NOMO-1 treated with DMSO at 0.1 percent for 48 hours (cell line): ENCODE measurements at regions not wholly inside any gene's neighbourhood (a gene's known extent, or its start where the extent isn't known, plus 50 kb on each side); places are given as distances from the start of the nearest gene placed in this dataset.

ENCODE experiments used
- DNase-seq: peaks from one replicate; lab custom pipeline; 2025; ENCODE audit not compliant: unreplicated experiment; lab: John Stamatoyannopoulos, UW

DNA sequence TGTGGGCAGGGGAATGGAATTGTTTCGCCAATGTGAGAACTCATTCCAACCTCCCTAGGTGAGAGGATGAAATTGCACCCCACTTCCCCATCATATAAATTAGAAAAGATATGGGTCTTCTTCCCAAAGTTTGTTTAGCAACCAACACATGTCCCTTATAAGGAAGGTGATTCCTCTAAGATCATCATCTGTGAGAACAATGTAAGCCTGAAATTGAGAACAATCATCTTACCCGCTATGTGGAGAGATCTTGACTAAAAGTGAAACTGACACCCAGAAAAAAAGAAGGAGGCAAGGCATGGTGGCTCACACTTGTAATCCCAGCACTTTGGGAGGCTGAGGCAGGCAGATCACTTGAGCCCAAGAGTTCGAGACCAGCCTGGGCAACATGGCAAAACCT lies 173.2 kb upstream of the HMGA2 start:
- DNase-seq, result no peak

DNA sequence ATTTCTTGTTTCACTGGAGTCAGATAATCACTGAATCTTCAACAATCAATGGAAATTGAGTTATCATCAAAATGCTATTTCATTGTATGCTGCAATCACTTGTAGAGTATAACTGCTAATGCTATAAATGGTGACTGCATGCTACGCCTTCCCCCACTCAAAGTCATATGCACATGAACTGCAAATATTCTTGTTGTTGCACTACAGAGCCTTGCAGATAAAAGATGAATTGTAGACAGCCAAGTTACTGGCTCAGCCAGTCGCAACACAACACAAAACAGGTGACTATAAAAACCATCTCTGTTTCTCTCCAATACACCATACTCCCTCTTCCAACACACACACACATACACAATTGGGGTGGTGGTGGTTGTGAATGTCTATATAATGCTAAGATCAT lies 171.0 kb upstream of the HMGA2 start:
- no peak for DNase-seq

DNA sequence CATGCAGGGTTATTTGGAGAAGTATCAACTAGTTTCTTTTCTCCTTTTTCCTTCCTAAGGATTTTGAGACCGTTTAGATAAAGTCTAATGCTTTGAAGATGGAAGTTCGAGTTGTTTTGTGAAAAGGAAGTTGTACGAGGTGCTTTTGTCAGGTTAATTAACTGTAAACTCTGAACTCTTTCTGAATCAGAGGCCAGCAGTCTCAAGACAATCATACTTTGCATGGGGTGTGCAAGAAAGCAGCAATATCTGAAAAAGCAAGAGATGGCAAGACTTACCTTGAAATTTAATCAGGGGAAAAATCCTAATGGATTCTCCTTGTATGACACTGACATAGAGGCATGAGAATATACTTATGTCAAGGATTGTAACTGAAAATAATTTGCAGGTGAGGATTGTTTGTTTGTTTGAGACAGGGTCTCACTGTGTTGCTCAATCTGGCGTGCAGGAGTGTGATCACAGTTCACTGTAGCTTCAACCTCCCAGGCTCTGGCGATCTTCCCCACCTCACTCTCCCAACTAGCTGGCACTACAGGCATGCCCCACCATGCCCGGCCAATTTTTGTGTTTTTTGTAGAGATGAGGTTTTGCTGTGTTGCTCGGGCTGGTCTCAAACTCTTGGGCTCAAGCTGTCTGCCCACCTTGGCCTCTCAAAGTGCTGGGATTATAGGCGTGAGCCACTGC lies 170.2 kb upstream of the HMGA2 start:
- peak; percentile 66 for DNase-seq

DNA sequence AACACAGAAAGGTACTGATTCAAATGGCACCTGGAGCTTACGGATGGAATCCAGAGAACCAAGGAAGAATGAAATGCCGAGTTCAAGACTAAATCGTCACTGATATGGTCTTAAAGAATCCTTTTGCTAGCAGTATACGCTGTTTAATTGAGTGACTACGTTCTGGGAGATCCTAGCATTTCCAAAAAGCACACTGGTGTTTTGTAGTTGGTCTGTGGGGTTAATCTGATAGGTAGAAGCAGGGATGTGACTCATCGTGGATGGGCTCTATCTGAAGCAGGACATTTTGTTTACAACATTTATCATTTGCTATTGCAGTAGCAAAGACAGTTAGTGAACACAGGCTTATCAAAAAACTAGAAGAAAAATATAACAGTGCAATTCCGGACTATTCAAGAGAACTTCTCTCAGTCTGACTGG lies 169.2 kb upstream of the HMGA2 start:
- no peak for DNase-seq

DNA sequence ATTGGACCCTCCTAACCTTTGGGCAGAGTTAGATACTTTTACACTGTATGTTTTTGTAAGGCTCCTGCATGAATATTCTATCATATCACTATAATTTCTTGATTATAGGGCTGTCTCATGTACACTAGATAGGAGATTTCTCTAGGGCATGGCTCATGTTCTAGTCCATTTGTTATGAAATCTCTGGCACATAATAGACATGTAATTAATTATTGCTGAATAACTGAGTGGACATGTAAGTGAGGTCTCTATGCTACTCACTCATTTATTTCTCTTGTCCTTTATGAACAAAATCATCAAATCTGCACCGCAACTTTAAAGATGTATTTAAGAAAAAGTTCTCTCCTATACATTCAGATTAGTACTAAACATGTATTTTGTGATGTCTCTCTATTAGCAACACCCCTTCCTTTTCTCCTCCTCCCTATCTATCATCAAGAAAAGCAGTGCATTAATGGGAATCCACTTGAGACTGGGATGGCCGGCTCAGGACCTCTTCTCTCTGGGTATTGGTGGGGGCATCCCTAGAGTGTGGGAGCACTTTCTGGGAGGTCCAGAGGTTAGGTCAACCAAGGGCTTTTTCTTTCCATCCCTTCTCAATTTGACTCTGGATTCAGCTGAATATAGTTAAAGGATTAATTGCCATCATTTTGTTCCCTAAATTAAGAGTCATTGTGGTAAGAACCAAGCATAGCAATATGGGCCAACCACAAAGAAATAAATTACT lies 168.0 kb upstream of the HMGA2 start:
- no peak for DNase-seq

DNA sequence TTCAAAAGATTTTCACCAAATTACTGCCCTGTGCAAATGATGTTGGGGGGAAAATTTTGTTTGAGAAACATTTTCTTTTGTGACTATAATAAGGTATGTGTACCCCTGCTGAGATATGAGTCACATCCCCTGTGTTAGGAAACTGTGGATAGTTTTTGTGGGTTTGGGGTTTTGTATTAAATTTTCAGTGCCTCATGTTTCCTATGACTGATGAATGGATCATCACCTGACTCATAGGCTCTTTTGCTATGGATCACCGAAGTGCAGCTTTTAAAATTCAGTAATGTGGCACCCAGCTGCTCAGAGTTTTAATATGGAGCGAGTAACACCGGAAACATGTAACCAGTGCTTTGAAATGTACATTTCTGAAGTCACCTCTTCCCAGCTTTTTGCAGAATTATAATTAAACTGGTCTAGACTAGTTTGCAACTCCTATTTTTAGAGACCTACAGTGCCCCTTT lies 167.4 kb upstream of the HMGA2 start:
- peak; percentile 95 for DNase-seq

DNA sequence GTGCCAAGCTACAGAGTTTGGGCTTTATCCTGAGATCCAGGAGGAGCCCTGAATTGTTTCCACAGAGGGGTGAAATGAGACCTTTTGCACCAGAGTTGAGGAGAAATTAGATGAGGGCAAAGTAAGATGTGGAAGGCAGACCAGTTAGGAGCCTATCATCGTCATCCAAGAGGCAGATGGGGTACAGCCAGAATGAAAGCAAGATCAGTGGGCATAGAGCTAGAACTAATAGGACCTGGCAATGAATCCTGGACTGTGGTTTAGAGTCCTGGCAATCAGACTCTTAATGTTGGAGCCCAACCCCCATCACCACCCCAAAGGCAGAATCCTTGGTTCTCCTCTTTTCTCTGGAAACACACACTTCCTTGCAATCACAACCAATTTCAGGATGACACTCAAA lies 166.6 kb upstream of the HMGA2 start:
- no peak for DNase-seq

DNA sequence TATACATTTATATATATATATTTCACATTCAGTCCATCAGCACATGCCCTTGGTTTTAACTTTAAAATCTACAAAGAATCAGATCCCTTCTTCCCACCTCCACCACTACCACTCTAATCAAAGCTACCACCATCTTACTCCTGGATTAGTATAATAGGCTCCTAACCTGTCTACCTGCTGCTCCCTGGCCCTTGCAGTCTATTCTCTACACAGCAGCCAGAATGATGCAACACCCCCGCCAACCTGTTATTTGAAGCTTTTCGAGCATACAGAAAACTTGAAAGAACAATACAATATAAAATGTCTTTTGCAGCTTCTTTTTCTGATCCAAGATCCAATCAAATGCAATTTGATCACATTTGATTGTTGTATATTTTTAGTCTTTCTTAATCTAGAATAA lies 165.9 kb upstream of the HMGA2 start:
- DNase-seq, result no peak

DNA sequence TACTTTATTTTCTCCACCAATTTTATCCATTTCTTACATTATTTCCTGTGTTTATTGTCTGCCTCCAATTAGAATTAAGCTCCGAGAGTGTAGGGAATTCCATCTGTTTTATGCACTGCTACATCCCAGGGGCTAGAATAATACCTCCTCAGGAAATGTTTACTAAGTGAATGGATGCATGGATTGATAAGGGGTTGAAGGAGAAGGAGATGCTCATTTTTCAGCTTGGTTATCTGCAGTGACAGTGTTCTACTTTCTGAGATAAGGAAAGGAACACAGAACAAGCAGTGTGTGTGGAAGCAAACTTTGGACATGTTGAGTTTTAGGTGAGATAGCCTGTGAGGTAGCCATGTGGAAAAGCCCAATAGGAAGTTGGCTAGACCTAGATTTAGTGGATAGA lies 164.6 kb upstream of the HMGA2 start:
- no peak for DNase-seq

DNA sequence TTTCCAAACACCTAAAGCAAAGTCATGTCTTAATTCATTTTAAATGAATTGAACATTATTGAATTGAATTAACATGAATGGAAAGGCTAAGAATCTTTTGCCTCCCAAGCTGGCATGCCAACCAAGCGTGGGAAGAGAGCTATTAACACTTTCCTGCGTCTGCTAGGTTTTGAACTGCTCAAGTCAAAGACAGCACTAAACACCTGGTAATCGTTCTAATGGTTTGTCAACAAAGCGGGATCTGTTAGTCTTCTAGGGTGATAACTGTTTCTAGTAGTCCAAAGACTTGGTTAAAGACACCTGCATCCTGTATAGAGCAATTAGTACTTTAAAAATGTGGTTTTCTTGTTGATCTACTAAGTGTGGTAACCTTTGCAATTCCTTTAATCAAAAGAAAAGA lies 164.2 kb upstream of the HMGA2 start:
- no peak for DNase-seq

DNA sequence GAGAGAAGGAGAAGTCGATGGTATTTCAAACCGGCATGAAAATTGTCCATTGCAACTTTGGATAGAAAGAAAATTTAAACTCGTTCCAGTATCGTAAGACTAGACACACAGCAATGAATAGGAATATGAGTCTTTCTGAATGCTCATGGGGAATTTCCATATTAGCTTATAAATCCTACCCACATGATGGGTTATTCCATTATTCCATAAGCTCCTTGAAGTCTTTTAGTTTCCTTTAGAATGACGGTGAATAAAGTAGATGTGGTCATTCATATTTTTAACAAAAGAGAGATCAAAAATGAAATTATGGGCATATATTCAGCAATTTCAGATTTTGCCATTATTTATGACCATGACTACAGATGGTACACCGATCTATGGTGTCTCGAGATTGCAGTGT lies 163.4 kb upstream of the HMGA2 start:
- no peak for DNase-seq

DNA sequence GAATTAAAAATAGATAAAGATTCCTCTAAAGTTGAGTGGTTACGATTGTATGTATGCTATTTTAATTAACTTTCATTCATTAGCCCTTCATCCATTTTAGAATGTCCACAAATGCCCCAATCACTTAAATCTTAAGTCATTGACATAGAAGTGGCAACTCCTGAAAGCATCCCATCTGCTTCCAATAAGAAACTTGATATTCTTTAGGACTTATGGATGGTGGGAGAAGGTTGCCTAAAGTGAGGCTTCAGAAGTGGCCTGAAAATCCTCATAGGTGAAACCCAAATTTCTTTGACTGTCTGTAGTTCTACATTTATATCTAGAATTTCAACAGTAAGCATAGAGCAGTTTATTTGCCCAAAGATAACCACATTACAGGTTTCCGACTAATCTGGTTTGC lies 161.7 kb upstream of the HMGA2 start:
- DNase-seq, result no peak

DNA sequence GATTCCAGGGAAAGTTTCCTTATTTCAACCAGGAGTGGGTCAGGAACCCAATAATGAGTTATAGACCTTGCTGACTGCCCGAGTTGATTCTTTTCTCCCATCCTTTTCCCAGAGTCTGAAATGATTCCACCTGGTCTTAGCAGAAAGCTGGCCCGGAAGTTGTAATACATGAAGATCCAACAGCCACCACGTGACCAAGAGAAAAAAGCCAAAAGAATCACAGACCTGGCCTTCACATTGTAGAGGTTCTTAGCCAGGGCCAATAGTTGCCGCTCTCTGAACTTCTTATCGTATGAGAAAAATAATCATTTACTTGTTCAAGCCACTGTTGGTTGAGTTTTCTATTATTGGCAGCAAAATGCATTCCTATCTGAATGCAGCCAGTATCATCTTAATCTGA lies 161.2 kb upstream of the HMGA2 start:
- DNase-seq, result no peak

DNA sequence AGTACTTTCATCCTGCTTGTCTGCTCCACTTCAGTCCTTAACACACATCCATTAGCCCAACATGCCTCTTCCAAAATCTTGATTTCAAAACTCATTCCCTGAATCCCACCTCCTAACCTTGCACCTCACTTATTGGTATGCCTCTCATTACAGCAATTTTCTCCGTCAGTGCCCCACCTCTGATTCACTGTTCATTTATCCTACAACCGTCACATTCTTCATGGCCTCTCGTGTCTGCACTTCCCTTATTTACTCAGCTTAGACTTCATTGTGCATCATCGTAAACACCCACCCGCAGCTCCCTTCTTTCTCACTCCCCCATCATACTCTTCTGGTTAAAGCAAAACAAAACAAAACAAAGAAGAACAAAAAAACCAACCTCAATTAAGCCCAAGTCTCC lies 160.6 kb upstream of the HMGA2 start:
- DNase-seq, result no peak

DNA sequence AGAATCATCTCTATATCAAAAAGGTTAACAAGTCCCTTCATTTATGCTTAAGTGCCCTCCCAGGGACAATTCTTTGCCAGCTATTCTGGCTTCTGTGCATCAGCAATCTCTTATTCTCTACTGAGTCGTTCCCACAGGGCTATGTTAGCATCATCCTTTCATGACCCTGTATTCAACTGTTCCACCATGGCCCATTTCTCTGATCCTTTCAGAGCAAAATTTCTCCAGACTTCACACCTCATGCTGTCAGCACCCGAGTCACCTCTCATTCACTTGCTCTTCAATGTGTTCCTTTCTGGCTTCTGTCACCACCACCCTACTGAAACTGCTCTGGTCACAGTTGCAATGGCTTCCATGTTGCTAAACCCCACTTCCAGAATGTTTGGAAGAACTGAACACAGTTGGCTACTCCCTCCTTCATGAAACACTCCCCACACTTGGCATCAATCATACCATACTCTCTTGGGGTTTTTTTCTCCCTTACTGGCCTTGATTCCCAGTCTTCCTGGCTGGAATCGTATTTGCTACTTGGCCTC lies 159.5 kb upstream of the HMGA2 start:
- DNase-seq, result no peak

DNA sequence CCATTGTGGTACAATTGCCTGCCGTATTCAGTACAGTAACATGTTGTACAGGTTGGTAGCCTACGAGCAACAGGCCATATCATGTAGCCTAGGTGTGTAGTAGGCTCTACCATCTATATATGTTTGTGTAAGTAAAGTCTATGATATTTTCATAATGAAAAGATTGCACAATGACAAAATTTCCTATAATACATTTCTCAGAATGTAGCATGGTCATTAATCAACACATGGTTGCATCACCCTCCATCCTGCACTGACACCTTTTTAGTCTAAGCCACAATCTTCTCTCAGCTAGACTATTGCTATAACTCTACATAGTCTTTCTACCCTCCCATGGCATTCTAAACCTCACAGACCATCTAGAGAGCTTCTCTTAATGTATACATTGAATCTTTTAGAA lies 158.5 kb upstream of the HMGA2 start:
- DNase-seq, result peak; percentile 34

DNA sequence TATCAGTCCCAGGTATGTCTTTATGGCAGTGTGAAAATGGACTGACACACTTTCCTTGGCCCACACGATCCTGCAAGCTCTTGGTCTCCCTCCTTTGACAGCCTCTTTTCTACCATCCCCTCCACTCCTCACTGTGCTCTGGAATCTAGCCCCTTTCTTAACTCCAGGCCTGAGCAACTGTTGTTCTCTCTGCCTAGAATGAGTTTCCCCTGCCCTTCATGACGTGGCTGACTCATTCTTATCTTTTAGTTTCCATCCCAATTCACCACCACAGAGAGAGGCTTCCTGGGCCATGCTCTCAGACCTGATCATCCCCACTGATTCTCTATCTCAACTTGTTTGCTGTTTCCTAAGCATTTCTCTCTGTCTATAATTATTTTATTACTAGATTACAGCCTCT lies 157.4 kb upstream of the HMGA2 start:
- DNase-seq, result no peak

DNA sequence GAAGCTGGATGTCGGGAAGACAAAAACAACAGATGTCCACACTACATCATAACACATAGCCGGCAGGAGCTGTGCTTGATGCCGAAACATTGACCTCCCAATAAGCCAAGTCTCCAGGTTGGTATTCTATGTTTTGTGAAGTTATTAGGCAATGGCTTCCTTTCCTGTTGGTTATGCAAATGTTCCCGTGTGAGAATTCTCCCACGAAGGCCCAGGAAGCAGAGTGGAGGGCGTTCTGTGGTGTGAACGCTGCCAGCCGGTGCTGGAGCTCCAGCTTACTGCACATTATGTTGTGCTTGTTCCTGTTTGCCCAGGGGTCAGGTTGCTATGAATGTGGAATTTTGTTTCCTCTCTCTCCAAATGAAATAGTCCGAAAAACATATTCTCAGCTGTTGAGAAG lies 156.4 kb upstream of the HMGA2 start:
- DNase-seq, result no peak

DNA sequence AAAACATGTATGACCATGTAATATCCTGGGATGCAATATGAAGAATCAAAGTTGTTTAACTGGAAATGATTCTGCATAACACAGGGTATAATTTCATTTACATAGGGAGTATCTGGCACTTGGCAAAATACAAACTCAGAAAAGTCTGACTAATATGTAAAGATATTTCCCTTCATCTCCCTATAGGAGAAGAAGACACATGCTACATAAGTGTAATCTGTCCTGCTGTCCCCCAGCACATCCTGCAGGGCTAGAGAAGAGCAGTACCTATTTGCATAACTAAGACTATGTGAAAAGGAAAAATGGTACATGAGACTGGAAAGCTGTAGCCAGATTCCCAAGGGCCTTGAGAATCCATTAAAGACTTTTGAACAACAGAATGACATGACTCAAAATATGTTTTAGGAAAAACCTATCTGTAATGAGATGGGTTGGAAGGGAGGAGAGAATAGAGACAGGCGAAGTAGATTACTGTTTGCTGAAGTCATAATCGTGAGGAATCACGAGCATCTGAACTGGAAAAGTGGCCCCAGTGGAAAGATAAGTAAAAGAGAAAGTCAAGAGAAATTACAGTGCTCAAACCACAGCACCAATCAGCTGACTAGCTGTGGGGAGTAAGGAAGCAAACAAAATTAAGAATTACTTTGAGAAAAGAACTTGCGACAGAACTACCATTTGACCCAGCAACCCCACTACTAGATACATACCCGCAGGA lies 155.1 kb upstream of the HMGA2 start:
- no peak for DNase-seq

DNA sequence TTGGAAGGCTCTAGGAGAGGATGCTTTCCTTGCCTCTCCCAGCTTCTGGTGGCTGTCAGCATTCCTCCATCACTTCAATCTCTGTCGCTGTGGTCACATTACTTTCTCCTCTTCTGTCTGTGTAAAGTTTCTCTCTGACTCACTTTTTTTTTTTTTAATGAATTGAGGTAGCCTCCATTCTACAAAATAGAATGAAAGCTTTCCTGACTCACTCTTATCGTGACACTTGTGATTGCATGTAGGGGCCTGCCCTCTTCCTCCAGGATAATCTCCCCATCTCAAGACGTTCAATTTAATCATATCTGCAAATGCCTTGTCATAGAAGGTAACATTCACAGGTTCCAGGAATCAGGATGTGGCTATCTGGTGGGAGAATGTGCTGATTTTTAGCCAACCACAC lies 153.5 kb upstream of the HMGA2 start:
- no peak for DNase-seq

DNA sequence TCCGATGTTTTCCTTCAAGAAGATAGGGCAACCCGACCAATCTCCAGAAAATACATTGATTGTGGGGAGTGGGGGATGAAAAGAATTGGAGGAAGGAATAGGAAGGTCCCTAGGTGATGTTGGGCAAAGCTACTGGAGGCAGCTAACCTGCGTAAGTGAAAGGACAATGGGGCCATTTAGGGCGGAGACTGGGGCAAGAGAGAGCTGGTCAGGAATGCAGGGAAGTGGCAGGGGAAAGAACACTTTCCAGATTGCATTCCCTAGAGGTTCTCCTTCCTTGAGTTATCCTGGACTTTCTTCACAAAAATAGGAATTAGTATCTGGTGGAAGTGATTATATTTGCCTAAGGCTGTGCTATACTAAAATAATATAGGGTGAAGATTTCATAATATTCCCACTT lies 151.8 kb upstream of the HMGA2 start:
- DNase-seq, result no peak

DNA sequence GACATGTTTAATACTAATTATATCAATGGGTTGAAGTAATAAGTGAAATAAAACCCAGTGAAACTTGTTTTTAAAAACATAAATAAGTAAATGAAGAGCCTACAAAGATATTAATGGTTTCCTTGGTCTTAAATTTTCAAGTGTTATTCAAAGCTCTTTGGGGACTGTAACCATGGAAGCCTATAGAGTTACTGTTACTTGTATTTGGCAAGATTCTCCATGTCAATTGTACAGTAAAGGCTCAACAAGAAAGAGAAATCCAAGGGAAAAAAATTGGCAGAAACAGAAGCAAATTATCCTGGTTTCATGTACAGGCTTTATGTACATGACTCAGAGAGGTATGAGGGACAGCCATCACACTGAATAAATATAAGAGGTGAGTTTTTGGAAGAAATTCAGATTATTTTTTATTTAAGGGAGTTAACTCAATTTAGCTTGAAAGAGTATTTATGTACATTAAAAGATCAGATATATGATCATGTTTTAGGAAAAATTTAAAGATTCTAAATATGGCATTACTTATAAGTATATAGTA lies 151.1 kb upstream of the HMGA2 start:
- DNase-seq, result no peak
